Dedifferentiated amniotic fluid mesenchymal stem cell (primary cell): ENCODE measurements at regions not wholly inside any gene's neighbourhood (a gene's known extent, or its start where the extent isn't known, plus 50 kb on each side); places are given as distances from the start of the nearest gene placed in this dataset.

Experiments
- DNase-seq: peaks from one replicate; pipeline ENCODE4 v3.0.0-alpha.2; 2016; ENCODE audit errors: extremely low spot score

GRCh38 chr1:17932164-17932563 is 175.4 kb upstream of the IGSF21 start:
- no peak for DNase-seq

GRCh38 chr1:17933501-17933900 is 174.1 kb upstream of the IGSF21 start:
- DNase-seq: no peak

GRCh38 chr1:17933971-17934370 is 173.6 kb upstream of the IGSF21 start:
- no peak for DNase-seq

- DNase-seq: no peak
Measured at GRCh38 chr1:17935230-17935629, 172.4 kb upstream of the IGSF21 start.

GRCh38 chr1:17941431-17942189 is 166.0 kb upstream of the IGSF21 start:
- DNase-seq: no peak

GRCh38 chr1:17943506-17943905 is 164.1 kb upstream of the IGSF21 start:
- no peak for DNase-seq

- DNase-seq: no peak
Measured at GRCh38 chr1:17944646-17945045, 163.0 kb upstream of the IGSF21 start.

GRCh38 chr1:17946434-17946833 is 161.2 kb upstream of the IGSF21 start:
- no peak for DNase-seq

GRCh38 chr1:17948594-17948993 is 159.0 kb upstream of the IGSF21 start:
- no peak for DNase-seq

GRCh38 chr1:17949511-17949910 is 158.1 kb upstream of the IGSF21 start:
- no peak for DNase-seq

GRCh38 chr1:17950728-17951127 is 156.9 kb upstream of the IGSF21 start:
- DNase-seq: no peak

- no peak for DNase-seq
Measured at GRCh38 chr1:17952506-17952905, 155.1 kb upstream of the IGSF21 start.

- no peak for DNase-seq
Measured at GRCh38 chr1:17953921-17954320, 153.7 kb upstream of the IGSF21 start.

GRCh38 chr1:17955302-17956285 is 152.0 kb upstream of the IGSF21 start:
- DNase-seq: no peak

- DNase-seq: no peak
Measured at GRCh38 chr1:17957588-17958267, 149.9 kb upstream of the IGSF21 start.

- no peak for DNase-seq
Measured at GRCh38 chr1:17958704-17959103, 148.9 kb upstream of the IGSF21 start.

GRCh38 chr1:17963513-17963912 is 144.1 kb upstream of the IGSF21 start:
- DNase-seq: no peak

- DNase-seq: no peak
Measured at GRCh38 chr1:17965515-17966100, 142.0 kb upstream of the IGSF21 start.

GRCh38 chr1:17966341-17966740 is 141.3 kb upstream of the IGSF21 start:
- DNase-seq: no peak

GRCh38 chr1:17967623-17968255 is 139.9 kb upstream of the IGSF21 start:
- no peak for DNase-seq

- no peak for DNase-seq
Measured at GRCh38 chr1:17970757-17971156, 136.8 kb upstream of the IGSF21 start.
